Upper lobe of left lung (tissue), 4 donors: ENCODE measurements at regions not wholly inside any gene's neighbourhood (a gene's known extent, or its start where the extent isn't known, plus 50 kb on each side); places are given as distances from the start of the nearest gene placed in this dataset.

Experiments
- CTCF ChIP-seq, 6 experiments: fragments of 450-650 bp in 4 of 6; fragments of 200-600 bp in 2 of 6; sonication (generic) in 2 of 6; IDR thresholded peaks; one replicate each; pipeline ENCODE4 v1.5.1; 2016 to 2019; ENCODE audit warnings: antibody characterized with exemption in 6 of 6
- EP300 ChIP-seq, 4 donors: sonication (generic); formaldehyde crosslinking; IDR thresholded peaks; one replicate each; pipeline ENCODE4 v1.5.1; 2017; ENCODE audit warnings: antibody characterized with exemption in 4 of 4, control low read depth in 2 of 4
- POLR2A ChIP-seq, 4 donors: fragments of 450-650 bp; IDR thresholded peaks; one replicate each; pipeline ENCODE4 v1.5.1; 2016 to 2017; ENCODE audit warnings: antibody characterized with exemption in 4 of 4, mild to moderate bottlenecking in 2 of 4

GRCh38 chr5:17439956-17440355 lies 58.1 kb upstream of the TAF11L2 start:
- no peak for TF ChIP-seq CTCF (IDR thresholded peaks at IDR 0.05)
- no peak for TF ChIP-seq POLR2A (IDR thresholded peaks at IDR 0.05)
- TF ChIP-seq EP300 (IDR thresholded peaks at IDR 0.05) = no peak
